DMS153 (cell line): ENCODE measurements at regions not wholly inside any gene's neighbourhood (a gene's known extent, or its start where the extent isn't known, plus 50 kb on each side); places are given as distances from the start of the nearest gene placed in this dataset.
"Not testable (repeated sequence)": the region's sequence is repeated elsewhere in the genome, so short reads cannot be mapped to it uniquely, and the experiment has no call there.

Source experiments
- DNase-seq: peaks from one replicate; lab custom pipeline; 2025; lab: John Stamatoyannopoulos, UW

- DNase-seq = no peak
Observed at GRCh38 chr7:152502813-152503790, 67.3 kb upstream of the KMT2C start.

GRCh38 chr7:152501506-152501905 is 65.7 kb upstream of the KMT2C start:
- no peak for DNase-seq

- DNase-seq = not testable (repeated sequence)
Observed at GRCh38 chr7:152499969-152500368, 64.2 kb upstream of the KMT2C start.

DNA sequence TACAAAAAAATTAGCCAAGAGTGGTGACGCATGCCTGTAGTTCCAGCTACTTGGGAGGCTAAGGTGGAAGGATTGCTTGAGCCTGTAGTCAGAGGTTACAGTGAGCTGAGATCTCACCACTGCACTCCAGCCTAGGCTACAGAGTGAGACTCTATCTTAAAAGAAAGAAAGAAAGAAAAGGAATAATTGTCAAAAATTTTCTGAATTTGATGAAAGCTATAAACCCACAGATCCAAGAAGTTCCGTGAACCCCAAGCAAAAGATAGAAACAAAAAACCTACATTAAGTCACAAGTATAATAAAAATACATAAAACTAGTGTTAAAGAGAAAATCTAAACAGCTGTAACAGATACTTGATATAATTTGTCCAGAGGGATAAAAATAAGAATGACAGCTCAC is 60.1 kb upstream of the KMT2C start:
- DNase-seq = no peak

- DNase-seq = no peak
Observed at GRCh38 chr7:152492952-152493351, 57.1 kb upstream of the KMT2C start.

- DNase-seq = no peak
Observed at GRCh38 chr7:152489044-152489443, 53.2 kb upstream of the KMT2C start.

DNA sequence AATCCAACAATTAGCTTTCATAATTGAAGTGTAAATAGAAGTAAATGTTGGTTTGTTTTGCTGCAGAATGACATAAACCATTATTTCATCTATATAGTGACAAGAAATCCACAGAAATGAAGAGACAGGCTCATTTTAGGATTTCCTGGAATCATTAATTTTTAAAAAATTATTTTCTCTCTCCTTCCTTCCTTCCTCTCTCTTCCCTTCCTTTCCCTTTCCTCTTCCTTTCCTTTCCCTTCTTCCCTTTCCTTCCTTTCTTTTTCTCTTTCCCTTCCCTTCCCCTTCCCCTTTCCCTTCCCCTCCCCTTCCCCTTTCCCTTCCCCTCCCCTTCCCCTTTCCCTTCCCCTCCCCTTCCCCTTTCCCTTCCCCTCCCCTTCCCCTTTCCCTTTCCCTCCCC is 51.2 kb upstream of the KMT2C start:
- no peak for DNase-seq

- DNase-seq = no peak
Observed at GRCh38 chr7:152485826-152486225, 50.0 kb upstream of the KMT2C start.
